GM23338 (cell line): ENCODE measurements at regions not wholly inside any gene's neighbourhood (a gene's known extent, or its start where the extent isn't known, plus 50 kb on each side); places are given as distances from the start of the nearest gene placed in this dataset.
A peak's percentile ranks its signal among the peaks of the same experiment; 100 is the strongest.

Experiments
- ATAC-seq: fragments of 200-7000 bp; cut with Tn5 transposase; 3 replicates; pipeline ENCODE4 v1.9.1; 2020
- DNase-seq: peaks from one replicate; pipeline ENCODE4 v3.0.0-alpha.2; 2015; ENCODE audit warnings: low spot score
- H2AFZ ChIP-seq: fragments of 200-600 bp; sonication (generic); 2 replicates; pipeline ENCODE4 v1.8.0; 2016; ENCODE audit warnings: antibody characterized with exemption, mild to moderate bottlenecking, moderate library complexity
- H3F3A ChIP-seq: fragments of 200-600 bp; sonication (generic); replicated peaks from 2 replicates; pipeline ENCODE4 v1.8.0; 2017; ENCODE audit warnings: antibody characterized with exemption, mixed run types, low read depth
- H3K27ac ChIP-seq: fragments of 200-600 bp; sonication (generic); 2 replicates; pipeline ENCODE4 v1.6.1; 2016; ENCODE audit warnings: low read depth
- H3K27me3 ChIP-seq: fragments of 200-600 bp; sonication (generic); 2 replicates; pipeline ENCODE4 v1.8.0; 2016; ENCODE audit warnings: mild to moderate bottlenecking, mixed run types, moderate library complexity; ENCODE audit not compliant: insufficient read depth
- H3K36me3 ChIP-seq: fragments of 200-600 bp; sonication (generic); 2 replicates; pipeline ENCODE4 v1.8.0; 2016; ENCODE audit warnings: mild to moderate bottlenecking; ENCODE audit not compliant: insufficient read depth
- H3K4me1 ChIP-seq: fragments of 200-600 bp; sonication (generic); 2 replicates; pipeline ENCODE4 v1.8.0; 2016; ENCODE audit warnings: mild to moderate bottlenecking, moderate library complexity; ENCODE audit not compliant: insufficient read depth
- H3K4me2 ChIP-seq: fragments of 200-600 bp; sonication (generic); 2 replicates; pipeline ENCODE4 v1.7.1; 2017; ENCODE audit warnings: mixed run types
- H3K4me3 ChIP-seq: fragments of 200-600 bp; sonication (generic); 2 replicates; pipeline ENCODE4 v1.6.1; 2016; ENCODE audit warnings: mixed run types
- H3K79me2 ChIP-seq: fragments of 200-600 bp; sonication (generic); replicated peaks from 2 replicates; pipeline ENCODE4 v1.8.0; 2017; ENCODE audit warnings: mild to moderate bottlenecking; ENCODE audit not compliant: insufficient read depth
- H3K9me2 ChIP-seq: fragments of 200-600 bp; sonication (generic); 2 replicates; pipeline ENCODE4 v1.8.0; 2017; ENCODE audit not compliant: insufficient read depth
- H4K20me1 ChIP-seq: fragments of 200-600 bp; sonication (generic); replicated peaks from 2 replicates; pipeline ENCODE4 v1.8.0; 2017; ENCODE audit warnings: mild to moderate bottlenecking; ENCODE audit not compliant: insufficient read depth
- H3K27ac Mint-ChIP-seq: 2 replicates; pipeline ENCODE4 v1.8.0; 2020; ENCODE audit warnings: inconsistent platforms, mild to moderate bottlenecking, moderate library complexity, mixed read lengths
- H3K27me3 Mint-ChIP-seq: 3 replicates; pipeline ENCODE4 v1.8.0; 2022; ENCODE audit warnings: low read depth, mild to moderate bottlenecking, moderate library complexity, mixed read lengths, inconsistent platforms; ENCODE audit not compliant: insufficient read depth, poor library complexity
- H3K36me3 Mint-ChIP-seq: 3 replicates; pipeline ENCODE4 v1.8.0; 2021; ENCODE audit warnings: low read depth, mild to moderate bottlenecking, inconsistent platforms, moderate library complexity, mixed read lengths
- H3K4me1 Mint-ChIP-seq: 3 replicates; pipeline ENCODE4 v1.8.0; 2020; ENCODE audit warnings: mild to moderate bottlenecking, inconsistent platforms, mixed read lengths
- H3K4me3 Mint-ChIP-seq: 3 replicates; pipeline ENCODE4 v1.8.0; 2021; ENCODE audit warnings: moderate library complexity, mild to moderate bottlenecking, inconsistent platforms, mixed read lengths
- H3K9me3 Mint-ChIP-seq: 3 replicates; pipeline ENCODE4 v1.8.0; 2020; ENCODE audit warnings: moderate library complexity, mild to moderate bottlenecking, inconsistent platforms, mixed read lengths
- STAT1 ChIP-seq: IDR thresholded peaks from one replicate; pipeline ENCODE4 v1.6.1; 2016; ENCODE audit warnings: antibody characterized with exemption; ENCODE audit not compliant: unreplicated experiment
- ZNF114 ChIP-seq: fragments of 250-450 bp; sonication (Bioruptor Pico); IDR thresholded peaks from 2 replicates; pipeline ENCODE4 v1.5.0; 2020; ENCODE audit warnings: mild to moderate bottlenecking, moderate library complexity
- ZNF462 ChIP-seq: fragments of 250-450 bp; sonication (Bioruptor Pico); IDR thresholded peaks from 2 replicates; pipeline ENCODE4 v1.5.0; 2020; ENCODE audit warnings: mild to moderate bottlenecking, moderate library complexity
- TF ChIP-seq, protein P1 (sequence below), 2 experiments: fragments of 200-600 bp in 1 of 2; sonication (generic) in 1 of 2; conservative IDR thresholded peaks; 2 replicates each; pipeline versions ENCODE4 v1.5.1 to v1.6.1; 2016 to 2017; ENCODE audit warnings: antibody characterized with exemption in 2 of 2, low read depth in 2 of 2, mild to moderate bottlenecking in 2 of 2, moderate library complexity in 1 of 2

- no peak for TF ChIP-seq ZNF462 (CRISPR knock-in tag)
- no peak for TF ChIP-seq STAT1
Measured at GRCh38 chr5:86493777-86494176, 124.0 kb upstream of the COX7C start (continued).

DNA sequence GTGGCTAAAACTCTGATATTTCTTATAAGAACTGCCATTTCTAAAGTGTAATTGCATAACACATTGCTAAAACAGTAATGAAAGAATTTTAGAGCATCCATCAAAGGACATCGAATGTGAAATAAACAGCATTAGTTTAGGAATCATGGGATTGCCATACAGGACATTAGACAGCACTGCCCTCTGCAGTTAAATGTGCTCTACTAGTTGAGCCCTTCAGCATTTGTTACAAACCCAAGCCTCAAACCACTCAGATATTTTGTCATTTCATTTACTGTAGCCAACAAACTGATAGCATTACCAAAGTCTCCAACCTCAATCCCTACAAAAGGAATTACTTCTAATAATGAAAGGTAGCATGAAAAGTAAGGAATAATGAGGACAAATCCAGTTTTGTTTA is 116.8 kb upstream of the COX7C start:
- ATAC-seq (peak; percentile 66), DNase-seq (peak; percentile 40)
- no peaks in the 10 kb centered on the region for H3K9me2 ChIP-seq
- H3K36me3 ChIP-seq, result no peaks in the 10 kb centered on the region
- no peaks in the 10 kb centered on the region for H3K4me1 ChIP-seq
- TF ChIP-seq, protein P1, sequence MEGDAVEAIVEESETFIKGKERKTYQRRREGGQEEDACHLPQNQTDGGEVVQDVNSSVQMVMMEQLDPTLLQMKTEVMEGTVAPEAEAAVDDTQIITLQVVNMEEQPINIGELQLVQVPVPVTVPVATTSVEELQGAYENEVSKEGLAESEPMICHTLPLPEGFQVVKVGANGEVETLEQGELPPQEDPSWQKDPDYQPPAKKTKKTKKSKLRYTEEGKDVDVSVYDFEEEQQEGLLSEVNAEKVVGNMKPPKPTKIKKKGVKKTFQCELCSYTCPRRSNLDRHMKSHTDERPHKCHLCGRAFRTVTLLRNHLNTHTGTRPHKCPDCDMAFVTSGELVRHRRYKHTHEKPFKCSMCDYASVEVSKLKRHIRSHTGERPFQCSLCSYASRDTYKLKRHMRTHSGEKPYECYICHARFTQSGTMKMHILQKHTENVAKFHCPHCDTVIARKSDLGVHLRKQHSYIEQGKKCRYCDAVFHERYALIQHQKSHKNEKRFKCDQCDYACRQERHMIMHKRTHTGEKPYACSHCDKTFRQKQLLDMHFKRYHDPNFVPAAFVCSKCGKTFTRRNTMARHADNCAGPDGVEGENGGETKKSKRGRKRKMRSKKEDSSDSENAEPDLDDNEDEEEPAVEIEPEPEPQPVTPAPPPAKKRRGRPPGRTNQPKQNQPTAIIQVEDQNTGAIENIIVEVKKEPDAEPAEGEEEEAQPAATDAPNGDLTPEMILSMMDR (conservative IDR thresholded peaks at IDR 0.05; ENCODE audit: low read depth in 2 of 2), result peak; percentile 43 to 65
- no peak for TF ChIP-seq ZNF114 (CRISPR knock-in tag)
- H3K4me1 Mint-ChIP-seq, result no peaks in the 10 kb centered on the region
- no peaks in the 10 kb centered on the region for H3K79me2 ChIP-seq
- H3F3A ChIP-seq, result no peaks in the 10 kb centered on the region
- H3K9me3 Mint-ChIP-seq, result no peaks in the 10 kb centered on the region
- no peaks in the 10 kb centered on the region for H3K27me3 Mint-ChIP-seq
- no peaks in the 10 kb centered on the region for H3K36me3 Mint-ChIP-seq
- H3K4me3 Mint-ChIP-seq, result no peak overlapping the region
- no peak overlapping the region for H3K4me3 ChIP-seq
- H3K27ac ChIP-seq, result no peak overlapping the region
- no peaks in the 10 kb centered on the region for H4K20me1 ChIP-seq
- H2AFZ ChIP-seq, result no peak overlapping the region
- H3K27me3 ChIP-seq, result no peaks in the 10 kb centered on the region
- no peak overlapping the region for H3K4me2 ChIP-seq
- no peak overlapping the region for H3K27ac Mint-ChIP-seq
